Stimulated activated effector memory CD8-positive, alpha-beta T cell treated with anti-CD3 and anti-CD28 coated beads, Interleukin-12 subunit alpha, Interleukin-12 subunit beta, amount 100 ng/mL, for 72 hours (primary cell): ENCODE measurements at regions not wholly inside any gene's neighbourhood (a gene's known extent, or its start where the extent isn't known, plus 50 kb on each side); places are given as distances from the start of the nearest gene placed in this dataset.
"Not testable (repeated sequence)": the region's sequence is repeated elsewhere in the genome, so short reads cannot be mapped to it uniquely, and the experiment has no call there.

ENCODE experiments used
- ATAC-seq: fragments of 150-1000 bp; cut with Tn5 transposase; 2 replicates; pipeline ENCODE4 v1.10.0; 2021
- DNase-seq, 2 donors: peaks; one replicate each; pipeline ENCODE4 v3.0.0; 2021 to 2022; ENCODE audit warnings: low spot score in 2 of 2
- H3K27ac Mint-ChIP-seq: one replicate; pipeline ENCODE4 v1.8.0; 2022; ENCODE audit warnings: mild to moderate bottlenecking, mixed read lengths
- H3K36me3 Mint-ChIP-seq: one replicate; pipeline ENCODE4 v1.8.0; 2022; ENCODE audit warnings: mild to moderate bottlenecking, mixed read lengths
- H3K4me1 Mint-ChIP-seq: one replicate; pipeline ENCODE4 v1.8.0; 2022; ENCODE audit warnings: mixed read lengths
- H3K4me3 Mint-ChIP-seq: one replicate; pipeline ENCODE4 v1.8.0; 2022; ENCODE audit warnings: mild to moderate bottlenecking, mixed read lengths
- H3K9me3 Mint-ChIP-seq: one replicate; pipeline ENCODE4 v1.8.0; 2022; ENCODE audit warnings: mixed read lengths

GRCh38 chr12:97801471-97802059 is 339.0 kb downstream of the RMST start:
- DNase-seq (no peak), ATAC-seq (no peak)
- Mint-ChIP-seq H3K27ac (no peak overlapping the region), H3K9me3 (peaks cover 3% of the 10 kb centered on the region), H3K36me3 (no peaks in the 10 kb centered on the region), H3K4me1 (no peaks in the 10 kb centered on the region), H3K4me3 (no peak overlapping the region)

GRCh38 chr12:97805146-97805545 is 342.5 kb downstream of the RMST start:
- Mint-ChIP-seq H3K36me3 (no peaks in the 10 kb centered on the region), H3K27ac (no peak overlapping the region), H3K4me1 (no peaks in the 10 kb centered on the region), H3K9me3 (peaks cover 8% of the 10 kb centered on the region), H3K4me3 (no peak overlapping the region)
- DNase-seq (no peak), ATAC-seq (no peak)

GRCh38 chr12:97813301-97813700 is 350.7 kb downstream of the RMST start:
- H3K36me3 Mint-ChIP-seq: no peaks in the 10 kb centered on the region
- ATAC-seq: no peak

GRCh38 chr12:97821806-97822205 is 359.2 kb downstream of the RMST start:
- DNase-seq (no peak), ATAC-seq (no peak)
- H3K4me1 Mint-ChIP-seq: no peaks in the 10 kb centered on the region
- H3K27ac Mint-ChIP-seq: no peak overlapping the region
- H3K9me3 Mint-ChIP-seq: peaks cover 11% of the 10 kb centered on the region
- no peaks in the 10 kb centered on the region for H3K36me3 Mint-ChIP-seq
- H3K4me3 Mint-ChIP-seq: no peak overlapping the region

More at GRCh38 chr12:97813301-97813700, 350.7 kb downstream of the RMST start:
- Mint-ChIP-seq H3K9me3 (peaks cover 7% of the 10 kb centered on the region), H3K4me3 (no peak overlapping the region), H3K4me1 (no peaks in the 10 kb centered on the region), H3K27ac (no peak overlapping the region)
- DNase-seq: no peak

- H3K4me3 Mint-ChIP-seq: no peak overlapping the region
- no peaks in the 10 kb centered on the region for H3K4me1 Mint-ChIP-seq
- H3K27ac Mint-ChIP-seq: no peak overlapping the region
Observed at GRCh38 chr12:97835541-97835940, 372.9 kb downstream of the RMST start.

GRCh38 chr12:97837401-97837800 is 374.8 kb downstream of the RMST start:
- Mint-ChIP-seq H3K4me3 (no peak overlapping the region), H3K27ac (no peak overlapping the region), H3K4me1 (no peaks in the 10 kb centered on the region), H3K36me3 (no peaks in the 10 kb centered on the region), H3K9me3 (peaks cover 10% of the 10 kb centered on the region)
- DNase-seq: no peak
- no peak for ATAC-seq

More at GRCh38 chr12:97835541-97835940, 372.9 kb downstream of the RMST start:
- Mint-ChIP-seq H3K9me3 (peaks cover 9% of the 10 kb centered on the region), H3K36me3 (no peaks in the 10 kb centered on the region)
- no peak for DNase-seq
- ATAC-seq: no peak

- Mint-ChIP-seq H3K4me1 (no peaks in the 10 kb centered on the region), H3K9me3 (peaks cover 6% of the 10 kb centered on the region)
Observed at GRCh38 chr12:97848051-97848450, 385.4 kb downstream of the RMST start.

GRCh38 chr12:97854477-97854876 is 391.9 kb downstream of the RMST start:
- Mint-ChIP-seq H3K4me3 (no peak overlapping the region), H3K27ac (no peak overlapping the region), H3K9me3 (peaks cover 9% of the 10 kb centered on the region), H3K36me3 (no peaks in the 10 kb centered on the region), H3K4me1 (no peaks in the 10 kb centered on the region)
- ATAC-seq (no peak), DNase-seq (no peak)

More at GRCh38 chr12:97848051-97848450, 385.4 kb downstream of the RMST start:
- H3K36me3 Mint-ChIP-seq: no peaks in the 10 kb centered on the region
- DNase-seq: no peak
- no peak overlapping the region for H3K4me3 Mint-ChIP-seq
- no peak overlapping the region for H3K27ac Mint-ChIP-seq
- ATAC-seq: no peak

- H3K9me3 Mint-ChIP-seq: peaks cover 16% of the 10 kb centered on the region
- no peaks in the 10 kb centered on the region for H3K36me3 Mint-ChIP-seq
- DNase-seq (no peak), ATAC-seq (no peak)
- H3K27ac Mint-ChIP-seq: no peak overlapping the region
- no peak overlapping the region for H3K4me3 Mint-ChIP-seq
- H3K4me1 Mint-ChIP-seq: no peaks in the 10 kb centered on the region
Observed at GRCh38 chr12:97862072-97862471, 399.5 kb downstream of the RMST start.

GRCh38 chr12:97875064-97875463 is 412.5 kb downstream of the RMST start:
- ATAC-seq (no peak), DNase-seq (no peak)
- Mint-ChIP-seq H3K27ac (no peak overlapping the region), H3K4me3 (no peak overlapping the region), H3K9me3 (peaks cover 3% of the 10 kb centered on the region), H3K36me3 (no peaks in the 10 kb centered on the region), H3K4me1 (no peaks in the 10 kb centered on the region)

GRCh38 chr12:97876780-97877179 is 414.2 kb downstream of the RMST start:
- no peak overlapping the region for H3K27ac Mint-ChIP-seq
- H3K4me1 Mint-ChIP-seq: no peaks in the 10 kb centered on the region
- DNase-seq: no peak
- H3K36me3 Mint-ChIP-seq: no peaks in the 10 kb centered on the region
- H3K4me3 Mint-ChIP-seq: no peak overlapping the region
- ATAC-seq: no peak
- peaks cover 3% of the 10 kb centered on the region for H3K9me3 Mint-ChIP-seq

- DNase-seq (no peak), ATAC-seq (no peak)
- H3K27ac Mint-ChIP-seq: no peak overlapping the region
- H3K4me1 Mint-ChIP-seq: no peaks in the 10 kb centered on the region
- H3K9me3 Mint-ChIP-seq: peaks cover 3% of the 10 kb centered on the region
- H3K36me3 Mint-ChIP-seq: no peaks in the 10 kb centered on the region
- H3K4me3 Mint-ChIP-seq: no peak overlapping the region
Observed at GRCh38 chr12:97877404-97877803, 414.8 kb downstream of the RMST start.

- Mint-ChIP-seq H3K4me1 (no peaks in the 10 kb centered on the region), H3K4me3 (no peak overlapping the region), H3K27ac (no peak overlapping the region), H3K36me3 (no peaks in the 10 kb centered on the region), H3K9me3 (peaks cover 4% of the 10 kb centered on the region)
- ATAC-seq (no peak), DNase-seq (no peak)
Observed at GRCh38 chr12:97886511-97887176, 424.0 kb downstream of the RMST start.

GRCh38 chr12:97897881-97898280 is 435.3 kb downstream of the RMST start:
- not testable (repeated sequence) for H3K4me3 Mint-ChIP-seq

GRCh38 chr12:97899529-97899928 is 436.9 kb downstream of the RMST start:
- Mint-ChIP-seq H3K27ac (no peak overlapping the region), H3K4me1 (no peaks in the 10 kb centered on the region), H3K9me3 (peaks cover 12% of the 10 kb centered on the region), H3K36me3 (no peaks in the 10 kb centered on the region), H3K4me3 (no peak overlapping the region)
- ATAC-seq (no peak), DNase-seq (no peak)

More at GRCh38 chr12:97897881-97898280, 435.3 kb downstream of the RMST start:
- not testable (repeated sequence) for H3K36me3 Mint-ChIP-seq, H3K4me1 Mint-ChIP-seq, ATAC-seq, H3K27ac Mint-ChIP-seq, DNase-seq
- peaks cover 13% of the 10 kb centered on the region for H3K9me3 Mint-ChIP-seq

- Mint-ChIP-seq H3K27ac (no peak overlapping the region), H3K4me1 (no peaks in the 10 kb centered on the region), H3K9me3 (peaks cover 12% of the 10 kb centered on the region), H3K4me3 (no peak overlapping the region), H3K36me3 (no peaks in the 10 kb centered on the region)
- ATAC-seq (no peak), DNase-seq (no peak)
Observed at GRCh38 chr12:97899956-97900355, 437.4 kb downstream of the RMST start.
